H1 (cell line): ENCODE measurements at regions not wholly inside any gene's neighbourhood (a gene's known extent, or its start where the extent isn't known, plus 50 kb on each side); places are given as distances from the start of the nearest gene placed in this dataset.

ENCODE experiments used
- CTCF ChIA-PET: fragments of 300-600 bp; sonication (Branson Sonifier 250); formaldehyde crosslinking; loops from one replicate; lab custom pipeline; 2021; ENCODE audit not compliant: partially characterized antibody; lab: Charles Lee
- POLR2A ChIA-PET: fragments of 300-600 bp; sonication (Branson Sonifier 250); formaldehyde crosslinking; loops from one replicate; lab custom pipeline; 2021; ENCODE audit warnings: inconsistent platforms; ENCODE audit not compliant: partially characterized antibody; lab: Charles Lee
- DNase-seq, 2 experiments: peaks; one replicate each; pipeline versions ENCODE4 v3.0.0 to v3.0.0-alpha.2; 2010 to 2022; ENCODE audit warnings: low spot score in 2 of 2, low read depth in 1 of 2, mixed read lengths in 1 of 2
- FAIRE-seq: peaks from 2 replicates; lab custom pipeline; 2011; peaks lifted over from hg19 to GRCh38; lab: Jason Lieb, UNC
- H2AFZ ChIP-seq: 2 replicates; pipeline ENCODE4 v1.8.1; 2012; ENCODE audit warnings: low read length, inconsistent platforms
- H2AK5ac ChIP-seq: 2 replicates; pipeline ENCODE4 v1.6.1; 2013; ENCODE audit warnings: low read depth, low read length
- H2BK120ac ChIP-seq: replicated peaks from 2 replicates; pipeline ENCODE3; 2013; ENCODE audit warnings: low read depth, low read length, inconsistent platforms
- H2BK12ac ChIP-seq: 2 replicates; pipeline ENCODE4 v1.6.1; 2013; ENCODE audit warnings: low read depth, low read length
- H2BK15ac ChIP-seq: 2 replicates; pipeline ENCODE4 v1.6.1; 2013; ENCODE audit warnings: low read length
- H2BK20ac ChIP-seq: 2 replicates; pipeline ENCODE4 v1.6.1; 2013; ENCODE audit warnings: low read length
- H2BK5ac ChIP-seq: 2 replicates; pipeline ENCODE4 v1.6.1; 2013; ENCODE audit warnings: low read depth, low read length
- H3K14ac ChIP-seq: 2 replicates; pipeline ENCODE4 v1.6.1; 2013; ENCODE audit warnings: inconsistent platforms; ENCODE audit not compliant: insufficient read length
- H3K18ac ChIP-seq: 2 replicates; pipeline ENCODE4 v1.6.1; 2013; ENCODE audit warnings: low read length; ENCODE audit errors: extremely low read depth
- H3K23ac ChIP-seq: 2 replicates; pipeline ENCODE4 v1.6.1; 2013; ENCODE audit warnings: inconsistent platforms; ENCODE audit not compliant: insufficient read length
- H3K23me2 ChIP-seq: 2 replicates; pipeline ENCODE4 v1.6.1; 2013; ENCODE audit warnings: low read depth, low read length
- H3K27ac ChIP-seq: 2 replicates; pipeline ENCODE4 v1.6.1; 2011; ENCODE audit warnings: low read depth, low read length, inconsistent platforms
- H3K27me3 ChIP-seq, 4 experiments: replicated peaks in 1 of 4; 1 replicate in 1 of 4; 2 replicates in 3 of 4; pipeline versions ENCODE4 v1.6.1 to v1.8.1; 2011 to 2013; ENCODE audit warnings: low read length in 3 of 4, mild to moderate bottlenecking in 3 of 4, inconsistent platforms in 2 of 4, mixed read lengths in 2 of 4, moderate library complexity in 1 of 4; ENCODE audit not compliant: control insufficient read depth in 3 of 4, insufficient read depth in 3 of 4; ENCODE audit errors: extremely low read depth in 1 of 4
- H3K36me3 ChIP-seq, 4 experiments: 2 replicates each; pipeline versions ENCODE4 v1.6.1 to v1.8.1; 2011 to 2013; ENCODE audit warnings: mild to moderate bottlenecking in 4 of 4, low read length in 3 of 4, moderate library complexity in 2 of 4, control low read depth in 1 of 4, inconsistent platforms in 1 of 4; ENCODE audit not compliant: insufficient read depth in 4 of 4, control insufficient read depth in 2 of 4
- H3K4ac ChIP-seq: replicated peaks from 2 replicates; pipeline ENCODE3; 2013; ENCODE audit warnings: low read length, low read depth, mixed read lengths, inconsistent platforms; ENCODE audit not compliant: insufficient read length
- H3K4me1 ChIP-seq, 4 experiments: replicated peaks in 1 of 4; 1 replicate in 1 of 4; 2 replicates in 3 of 4; pipeline versions ENCODE4 v1.6.1 to v1.8.1; 2011 to 2013; ENCODE audit warnings: low read length in 3 of 4, inconsistent platforms in 2 of 4, mixed read lengths in 1 of 4; ENCODE audit not compliant: insufficient read depth in 4 of 4, control insufficient read depth in 3 of 4
- H3K4me2 ChIP-seq, 2 experiments: 2 replicates each; pipeline versions ENCODE4 v1.6.1 to v1.8.1; 2011 to 2013; ENCODE audit warnings: low read depth in 2 of 2, low read length in 2 of 2, control low read depth in 1 of 2, inconsistent platforms in 1 of 2, mild to moderate bottlenecking in 1 of 2; ENCODE audit not compliant: insufficient read depth in 1 of 2
- H3K4me3 ChIP-seq, 4 experiments: fragments of 200-600, 300-600 bp in 1 of 4; sonication (generic), shearing (Covaris generic), sonication (Bioruptor Twin) in 1 of 4; 2 replicates each; pipeline versions ENCODE4 v1.5.1 to v1.8.1; 2011 to 2016; ENCODE audit warnings: low read length in 4 of 4, low read depth in 3 of 4, control low read depth in 2 of 4, inconsistent platforms in 2 of 4, mild to moderate bottlenecking in 2 of 4, mixed read lengths in 1 of 4, moderate library complexity in 1 of 4; ENCODE audit not compliant: insufficient read depth in 2 of 4; ENCODE audit errors: extremely low read depth in 1 of 4
- H3K56ac ChIP-seq: replicated peaks from 2 replicates; pipeline ENCODE3; 2013; ENCODE audit warnings: low read depth, mild to moderate bottlenecking, mixed read lengths, low read length, inconsistent platforms; ENCODE audit not compliant: insufficient read length
- H3K79me1 ChIP-seq: 2 replicates; pipeline ENCODE4 v1.6.1; 2013; ENCODE audit warnings: low read depth, low read length, control low read depth
- H3K79me2 ChIP-seq, 2 experiments: 2 replicates each; pipeline versions ENCODE4 v1.6.1 to v1.8.1; 2012 to 2013; ENCODE audit warnings: low read length in 2 of 2, mild to moderate bottlenecking in 2 of 2, inconsistent platforms in 1 of 2; ENCODE audit not compliant: insufficient read depth in 2 of 2, control insufficient read depth in 1 of 2
- H3K9ac ChIP-seq, 4 experiments: replicated peaks in 1 of 4; 1 replicate in 1 of 4; 2 replicates in 3 of 4; pipeline versions ENCODE4 v1.6.1 to v1.8.1; 2011 to 2013; ENCODE audit warnings: low read depth in 3 of 4, low read length in 3 of 4, control low read depth in 2 of 4, mild to moderate bottlenecking in 2 of 4, moderate library complexity in 2 of 4, inconsistent platforms in 1 of 4; ENCODE audit errors: extremely low read depth in 1 of 4
- H3K9me3 ChIP-seq, 2 experiments: 2 replicates each; pipeline versions ENCODE4 v1.6.1 to v1.8.1; 2012 to 2013; ENCODE audit warnings: mild to moderate bottlenecking in 2 of 2, moderate library complexity in 2 of 2, control low read depth in 1 of 2, inconsistent platforms in 1 of 2, low read depth in 1 of 2, low read length in 1 of 2, mixed read lengths in 1 of 2; ENCODE audit not compliant: insufficient read depth in 2 of 2
- H4K20me1 ChIP-seq, 2 experiments: replicated peaks in 1 of 2; 2 replicates each; pipeline versions ENCODE3 to v1.8.1; 2011 to 2013; ENCODE audit warnings: inconsistent platforms in 2 of 2, low read length in 2 of 2, mild to moderate bottlenecking in 1 of 2; ENCODE audit not compliant: insufficient read depth in 2 of 2, control insufficient read depth in 1 of 2
- H4K5ac ChIP-seq: 2 replicates; pipeline ENCODE4 v1.6.1; 2013; ENCODE audit warnings: low read length, low read depth, mixed read lengths, inconsistent platforms; ENCODE audit not compliant: insufficient read length
- H4K8ac ChIP-seq: 2 replicates; pipeline ENCODE4 v1.8.0; 2013; ENCODE audit warnings: mild to moderate bottlenecking, moderate library complexity, low read length, inconsistent platforms; ENCODE audit not compliant: insufficient read depth; ENCODE audit errors: extremely low read depth
- H4K91ac ChIP-seq: replicated peaks from 2 replicates; pipeline ENCODE3; 2013; ENCODE audit warnings: low read length, mixed read lengths, inconsistent platforms; ENCODE audit not compliant: insufficient read length
- WGBS, 2 experiments: shearing (Covaris generic) in 1 of 2; methylation state at CpG; one replicate each; pipeline versions ENCODE4 v1.1.6 to v1.1.7; 2013 to 2015; ENCODE audit warnings: low lambda C conversion rate in 2 of 2, mixed read lengths in 2 of 2, inconsistent platforms in 1 of 2, low coverage in 1 of 2, missing lambda C conversion rate in 1 of 2; ENCODE audit not compliant: insufficient replicate concordance in 2 of 2, insufficient coverage in 1 of 2, insufficient read length in 1 of 2; ENCODE audit errors: extremely low coverage in 1 of 2, missing lambda C conversion rate in 1 of 2; 5-methylcytosine and 5-hydroxymethylcytosine counted together
- TF ChIP-seq, protein P1 (sequence below): IDR thresholded peaks from 2 replicates; pipeline ENCODE4 v1.6.1; 2012; ENCODE audit warnings: inconsistent platforms

DNA sequence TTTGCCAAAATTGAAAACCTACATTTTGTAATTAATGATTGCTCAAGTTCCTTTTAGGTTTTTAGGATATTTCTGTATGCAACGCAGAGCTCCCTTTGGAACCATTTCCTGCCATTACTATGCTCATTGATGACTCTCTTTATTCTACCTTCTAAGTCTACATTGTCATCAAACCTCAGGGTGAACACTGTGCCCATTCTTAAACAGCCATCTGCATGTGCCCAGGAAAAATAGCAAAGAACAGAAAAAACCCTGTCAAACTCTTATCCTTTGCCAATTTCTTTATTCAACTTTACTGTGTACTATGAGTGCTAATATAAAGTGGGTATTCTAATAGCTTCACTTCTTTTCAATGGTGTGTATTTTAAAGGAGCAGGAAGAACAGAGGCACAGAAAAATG lies 1455.9 kb downstream of the ADGRL3 start:
- CTCF ChIA-PET = interaction anchor here (2.5 kb wide), 1 partner anchor 12 kb away, joined by 8 read pairs; no protein-coding TSS in a partner anchor

More for the DNA sequence above, 1455.9 kb downstream of the ADGRL3 start:
- no peak overlapping the region for H2BK15ac ChIP-seq
- no peak overlapping the region for H2AK5ac ChIP-seq
- H2AFZ ChIP-seq = no peak overlapping the region
- H3K4me2 ChIP-seq = no peak overlapping the region
- H2BK12ac ChIP-seq = no peak overlapping the region
- no peaks in the 10 kb centered on the region for H3K27me3 ChIP-seq
- no peak overlapping the region for H3K14ac ChIP-seq
- no peak overlapping the region for H4K8ac ChIP-seq
- H3K9ac ChIP-seq = no peak overlapping the region
- H3K4ac ChIP-seq = no peak overlapping the region
- TF ChIP-seq, protein P1, sequence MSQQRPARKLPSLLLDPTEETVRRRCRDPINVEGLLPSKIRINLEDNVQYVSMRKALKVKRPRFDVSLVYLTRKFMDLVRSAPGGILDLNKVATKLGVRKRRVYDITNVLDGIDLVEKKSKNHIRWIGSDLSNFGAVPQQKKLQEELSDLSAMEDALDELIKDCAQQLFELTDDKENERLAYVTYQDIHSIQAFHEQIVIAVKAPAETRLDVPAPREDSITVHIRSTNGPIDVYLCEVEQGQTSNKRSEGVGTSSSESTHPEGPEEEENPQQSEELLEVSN = no peak
- H2BK20ac ChIP-seq = no peak overlapping the region
- H3K23me2 ChIP-seq = no peaks in the 10 kb centered on the region
- DNase-seq = no peak
- H3K18ac ChIP-seq = no peak overlapping the region
- no peaks in the 10 kb centered on the region for H4K20me1 ChIP-seq
- no peaks in the 10 kb centered on the region for H3K4me1 ChIP-seq
- H3K9me3 ChIP-seq = no peaks in the 10 kb centered on the region
- H3K79me1 ChIP-seq = no peaks in the 10 kb centered on the region
- no peak overlapping the region for H3K4me3 ChIP-seq
- no peaks in the 10 kb centered on the region for H3K79me2 ChIP-seq
- no peak overlapping the region for H3K27ac ChIP-seq
- H3K23ac ChIP-seq = no peak overlapping the region
- H2BK120ac ChIP-seq = no peak overlapping the region
- no peak for FAIRE-seq
- no peak overlapping the region for H3K56ac ChIP-seq
- no peak overlapping the region for H4K91ac ChIP-seq
- H2BK5ac ChIP-seq = no peak overlapping the region
- WGBS, 2 experiments = 100% methylated on average over 1 of the region's 1 CpG; no CpG with 5 or more reads in 1 of the 2 experiments
- no peaks in the 10 kb centered on the region for H3K36me3 ChIP-seq
- POLR2A ChIA-PET = no interaction called here
- H4K5ac ChIP-seq = no peak overlapping the region
